Stimulated activated naive CD8-positive, alpha-beta T cell treated with anti-CD3 and anti-CD28 coated beads, Interleukin-15, amount 100 ng/mL, for 72 hours (primary cell): ENCODE measurements at regions not wholly inside any gene's neighbourhood (a gene's known extent, or its start where the extent isn't known, plus 50 kb on each side); places are given as distances from the start of the nearest gene placed in this dataset.
A peak's percentile ranks its signal among the peaks of the same experiment; 100 is the strongest.
"Not testable (repeated sequence)": the region's sequence is repeated elsewhere in the genome, so short reads cannot be mapped to it uniquely, and the experiment has no call there.

Experiments used
- ATAC-seq: fragments of 150-1000 bp; cut with Tn5 transposase; 2 replicates; pipeline ENCODE4 v1.10.0; 2021; ENCODE audit warnings: mild to moderate bottlenecking, moderate library complexity
- DNase-seq, 2 donors: peaks; one replicate each; pipeline ENCODE4 v3.0.0; 2021 to 2022
- H3K27ac Mint-ChIP-seq, 2 donors: one replicate each; pipeline ENCODE4 v1.8.0; 2022; ENCODE audit warnings: mild to moderate bottlenecking in 2 of 2, mixed read lengths in 2 of 2, moderate library complexity in 2 of 2
- H3K27me3 Mint-ChIP-seq: one replicate; pipeline ENCODE4 v1.8.0; 2022; ENCODE audit warnings: mixed read lengths
- H3K4me1 Mint-ChIP-seq: one replicate; pipeline ENCODE4 v1.8.0; 2022; ENCODE audit warnings: mild to moderate bottlenecking, mixed read lengths
- H3K4me3 Mint-ChIP-seq, 2 donors: one replicate each; pipeline ENCODE4 v1.8.0; 2022; ENCODE audit warnings: mild to moderate bottlenecking in 2 of 2, mixed read lengths in 2 of 2, moderate library complexity in 1 of 2
- H3K9me3 Mint-ChIP-seq, 2 donors: one replicate each; pipeline ENCODE4 v1.8.0; 2022; ENCODE audit warnings: mixed read lengths in 2 of 2

GRCh38 chr16:77063676-77064016 is 127.3 kb upstream of the MON1B start:
- ATAC-seq (no peak), DNase-seq (no peak)
- Mint-ChIP-seq H3K4me3 (no peak overlapping the region), H3K4me1 (no peaks in the 10 kb centered on the region), H3K27me3 (peaks cover 42% of the 10 kb centered on the region), H3K9me3 (no peaks in the 10 kb centered on the region), H3K27ac (no peak overlapping the region)

GRCh38 chr16:77064037-77064436 is 127.0 kb upstream of the MON1B start:
- H3K4me3 Mint-ChIP-seq, result no peak overlapping the region
- no peaks in the 10 kb centered on the region for H3K4me1 Mint-ChIP-seq
- H3K27ac Mint-ChIP-seq, result no peak overlapping the region
- H3K27me3 Mint-ChIP-seq, result peaks cover 42% of the 10 kb centered on the region
- DNase-seq (no peak), ATAC-seq (no peak)
- no peaks in the 10 kb centered on the region for H3K9me3 Mint-ChIP-seq

GRCh38 chr16:77066896-77067496 is 124.0 kb upstream of the MON1B start:
- ATAC-seq (no peak), DNase-seq (no peak)
- H3K27me3 Mint-ChIP-seq, result peaks cover 41% of the 10 kb centered on the region
- H3K4me3 Mint-ChIP-seq, result no peak overlapping the region
- no peaks in the 10 kb centered on the region for H3K9me3 Mint-ChIP-seq
- no peaks in the 10 kb centered on the region for H3K4me1 Mint-ChIP-seq
- H3K27ac Mint-ChIP-seq, result no peak overlapping the region

GRCh38 chr16:77067900-77068299 is 123.1 kb upstream of the MON1B start:
- H3K27me3 Mint-ChIP-seq, result peaks cover 37% of the 10 kb centered on the region
- peak overlapping the region in 1 of 2 donors; percentile 12 for H3K27ac Mint-ChIP-seq
- DNase-seq (no peak), ATAC-seq (no peak)
- H3K4me3 Mint-ChIP-seq, result no peak overlapping the region
- H3K9me3 Mint-ChIP-seq, result no peaks in the 10 kb centered on the region
- H3K4me1 Mint-ChIP-seq, result no peaks in the 10 kb centered on the region

GRCh38 chr16:77068402-77068801 is 122.6 kb upstream of the MON1B start:
- DNase-seq (no peak), ATAC-seq (no peak)
- Mint-ChIP-seq H3K4me3 (no peak overlapping the region), H3K9me3 (no peaks in the 10 kb centered on the region), H3K27ac (no peak overlapping the region), H3K27me3 (peaks cover 32% of the 10 kb centered on the region), H3K4me1 (no peaks in the 10 kb centered on the region)

GRCh38 chr16:77069929-77070328 is 121.1 kb upstream of the MON1B start:
- Mint-ChIP-seq H3K9me3 (no peaks in the 10 kb centered on the region), H3K27me3 (peaks cover 23% of the 10 kb centered on the region), H3K27ac (no peak overlapping the region), H3K4me3 (no peak overlapping the region), H3K4me1 (no peaks in the 10 kb centered on the region)
- ATAC-seq, result no peak
- DNase-seq, result no peak

- Mint-ChIP-seq H3K4me1 (no peaks in the 10 kb centered on the region), H3K9me3 (no peaks in the 10 kb centered on the region), H3K4me3 (no peak overlapping the region), H3K27ac (no peak overlapping the region), H3K27me3 (peaks cover 23% of the 10 kb centered on the region)
- DNase-seq, result no peak
- no peak for ATAC-seq
These were observed 120.3 kb upstream of the MON1B start for GRCh38 chr16:77070683-77071082.

GRCh38 chr16:77076839-77077238 is 114.2 kb upstream of the MON1B start:
- Mint-ChIP-seq H3K27me3 (no peaks in the 10 kb centered on the region), H3K9me3 (no peaks in the 10 kb centered on the region), H3K4me3 (no peak overlapping the region), H3K4me1 (no peaks in the 10 kb centered on the region), H3K27ac (no peak overlapping the region)
- no peak for DNase-seq
- ATAC-seq, result no peak

GRCh38 chr16:77077256-77077922 is 113.6 kb upstream of the MON1B start:
- no peaks in the 10 kb centered on the region for H3K9me3 Mint-ChIP-seq
- no peak overlapping the region for H3K4me3 Mint-ChIP-seq
- no peak for DNase-seq
- no peak overlapping the region for H3K27ac Mint-ChIP-seq
- H3K27me3 Mint-ChIP-seq, result no peaks in the 10 kb centered on the region
- no peaks in the 10 kb centered on the region for H3K4me1 Mint-ChIP-seq
- no peak for ATAC-seq

- no peak overlapping the region for H3K4me3 Mint-ChIP-seq
- H3K27ac Mint-ChIP-seq, result no peak overlapping the region
- H3K27me3 Mint-ChIP-seq, result no peaks in the 10 kb centered on the region
- H3K9me3 Mint-ChIP-seq, result no peaks in the 10 kb centered on the region
- DNase-seq (no peak), ATAC-seq (no peak)
- no peaks in the 10 kb centered on the region for H3K4me1 Mint-ChIP-seq
These were observed 105.0 kb upstream of the MON1B start for GRCh38 chr16:77085981-77086380.

- ATAC-seq (no peak), DNase-seq (no peak)
- Mint-ChIP-seq H3K27ac (no peak overlapping the region), H3K9me3 (no peaks in the 10 kb centered on the region), H3K27me3 (no peaks in the 10 kb centered on the region), H3K4me3 (no peak overlapping the region), H3K4me1 (no peaks in the 10 kb centered on the region)
These were observed 100.9 kb upstream of the MON1B start for GRCh38 chr16:77090062-77090461.

- no peak for DNase-seq
- Mint-ChIP-seq H3K27ac (no peak overlapping the region), H3K27me3 (no peaks in the 10 kb centered on the region), H3K9me3 (no peaks in the 10 kb centered on the region), H3K4me1 (no peaks in the 10 kb centered on the region), H3K4me3 (no peak overlapping the region)
- no peak for ATAC-seq
These were observed 97.7 kb upstream of the MON1B start for GRCh38 chr16:77093309-77093708.

GRCh38 chr16:77093999-77094398 is 97.0 kb upstream of the MON1B start:
- ATAC-seq, result no peak
- H3K27me3 Mint-ChIP-seq, result no peaks in the 10 kb centered on the region
- no peaks in the 10 kb centered on the region for H3K4me1 Mint-ChIP-seq
- H3K9me3 Mint-ChIP-seq, result no peaks in the 10 kb centered on the region
- no peak overlapping the region for H3K27ac Mint-ChIP-seq
- DNase-seq, result no peak
- no peak overlapping the region for H3K4me3 Mint-ChIP-seq

GRCh38 chr16:77111056-77111565 is 79.9 kb upstream of the MON1B start:
- Mint-ChIP-seq H3K27ac (no peak overlapping the region), H3K4me1 (no peaks in the 10 kb centered on the region), H3K4me3 (no peak overlapping the region), H3K27me3 (no peaks in the 10 kb centered on the region), H3K9me3 (no peaks in the 10 kb centered on the region)
- DNase-seq (no peak), ATAC-seq (no peak)

- Mint-ChIP-seq H3K9me3 (no peaks in the 10 kb centered on the region), H3K27ac (no peak overlapping the region), H3K4me1 (no peaks in the 10 kb centered on the region), H3K4me3 (no peak overlapping the region), H3K27me3 (peaks cover 3% of the 10 kb centered on the region)
- no peak for ATAC-seq
- DNase-seq, result no peak
These were observed 78.2 kb upstream of the MON1B start for GRCh38 chr16:77112746-77113145.

- Mint-ChIP-seq H3K27me3 (peaks cover 13% of the 10 kb centered on the region), H3K4me3 (no peak overlapping the region), H3K27ac (no peak overlapping the region), H3K4me1 (no peaks in the 10 kb centered on the region), H3K9me3 (no peaks in the 10 kb centered on the region)
- no peak for ATAC-seq
- DNase-seq, result no peak
These were observed 77.2 kb upstream of the MON1B start for GRCh38 chr16:77113835-77114234.

- ATAC-seq, result not testable (repeated sequence)
These were observed 76.6 kb upstream of the MON1B start for GRCh38 chr16:77114361-77114760.

More at GRCh38 chr16:77114361-77114760, 76.6 kb upstream of the MON1B start:
- not testable (repeated sequence) for DNase-seq, H3K9me3 Mint-ChIP-seq, H3K27ac Mint-ChIP-seq, H3K4me1 Mint-ChIP-seq, H3K4me3 Mint-ChIP-seq
- H3K27me3 Mint-ChIP-seq, result peaks cover 13% of the 10 kb centered on the region
